KBM-7 (cell line): ENCODE measurements at regions not wholly inside any gene's neighbourhood (a gene's known extent, or its start where the extent isn't known, plus 50 kb on each side); places are given as distances from the start of the nearest gene placed in this dataset.
"Not testable (repeated sequence)": the region's sequence is repeated elsewhere in the genome, so short reads cannot be mapped to it uniquely, and the experiment has no call there.

Experiments used
- DNase-seq: peaks from one replicate; pipeline ENCODE4 v3.0.0-alpha.2; 2015
- in situ Hi-C: fragments of 300-500 bp; cut with MboI; formaldehyde crosslinking; loops from 2 replicates; pipeline ENCODE4 v1.14.3; 2020; ENCODE audit warnings: low sequenced_read_pairs, low pct_unique_long_range_greater_than_20kb, mixed read lengths

GRCh38 chr7:142494021-142494420, 236.2 kb upstream of the PRSS58 start:
- DNase-seq = no peak
- in situ Hi-C loops = no loop called here

DNA sequence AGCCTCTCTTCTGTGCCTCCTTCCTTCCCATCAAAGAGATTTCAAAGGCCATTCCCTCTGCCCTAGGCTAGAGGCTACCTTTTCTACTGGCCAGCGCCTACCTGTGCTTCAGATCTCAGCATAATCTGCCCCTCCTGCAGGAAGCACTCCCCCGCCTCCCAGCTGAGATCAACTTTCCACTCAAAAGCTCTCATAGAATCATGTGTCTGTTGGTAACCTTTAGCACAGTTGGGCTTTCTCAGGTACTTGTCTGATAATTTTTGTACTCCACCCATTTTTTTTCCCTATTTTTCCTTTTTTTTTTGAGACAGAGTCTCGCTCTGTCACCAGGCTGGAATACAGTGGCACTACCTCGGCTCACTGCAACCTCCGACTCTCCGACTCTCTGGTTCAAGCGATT, 231.0 kb upstream of the PRSS58 start:
- no peak for DNase-seq
- in situ Hi-C loops = no loop called here

DNA sequence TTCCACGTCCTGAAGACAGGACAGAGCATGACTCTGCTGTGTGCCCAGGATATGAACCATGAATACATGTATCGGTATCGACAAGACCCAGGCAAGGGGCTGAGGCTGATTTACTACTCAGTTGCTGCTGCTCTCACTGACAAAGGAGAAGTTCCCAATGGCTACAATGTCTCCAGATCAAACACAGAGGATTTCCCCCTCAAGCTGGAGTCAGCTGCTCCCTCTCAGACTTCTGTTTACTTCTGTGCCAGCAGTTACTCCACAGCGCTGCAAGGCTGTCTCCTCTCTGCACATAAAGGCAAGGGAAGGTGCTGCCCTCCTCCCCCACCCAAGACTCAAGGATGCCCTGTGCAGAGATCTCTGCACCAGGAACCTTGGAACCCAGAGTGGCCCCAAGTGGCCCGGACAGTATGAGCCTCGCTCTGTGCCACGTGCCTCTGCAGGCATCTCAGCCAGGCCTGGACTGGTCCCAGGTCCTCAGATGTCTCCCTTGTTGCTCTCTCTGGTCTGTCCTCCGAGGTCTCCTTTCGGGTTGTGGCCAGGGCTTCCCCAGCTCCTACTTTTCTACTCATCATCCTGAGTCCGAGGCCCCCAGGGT, 230.3 kb upstream of the PRSS58 start:
- in situ Hi-C loops = no loop called here

GRCh38 chr7:142487565-142487964, 229.7 kb upstream of the PRSS58 start:
- DNase-seq, in situ Hi-C loops: not testable (repeated sequence)

More for the DNA sequence above, 230.3 kb upstream of the PRSS58 start:
- DNase-seq = no peak

GRCh38 chr7:142487124-142487523, 229.3 kb upstream of the PRSS58 start:
- in situ Hi-C loops = no loop called here
- DNase-seq = no peak

GRCh38 chr7:142485617-142486226, 227.9 kb upstream of the PRSS58 start:
- in situ Hi-C loops = no loop called here
- peak; percentile 53 for DNase-seq

DNA sequence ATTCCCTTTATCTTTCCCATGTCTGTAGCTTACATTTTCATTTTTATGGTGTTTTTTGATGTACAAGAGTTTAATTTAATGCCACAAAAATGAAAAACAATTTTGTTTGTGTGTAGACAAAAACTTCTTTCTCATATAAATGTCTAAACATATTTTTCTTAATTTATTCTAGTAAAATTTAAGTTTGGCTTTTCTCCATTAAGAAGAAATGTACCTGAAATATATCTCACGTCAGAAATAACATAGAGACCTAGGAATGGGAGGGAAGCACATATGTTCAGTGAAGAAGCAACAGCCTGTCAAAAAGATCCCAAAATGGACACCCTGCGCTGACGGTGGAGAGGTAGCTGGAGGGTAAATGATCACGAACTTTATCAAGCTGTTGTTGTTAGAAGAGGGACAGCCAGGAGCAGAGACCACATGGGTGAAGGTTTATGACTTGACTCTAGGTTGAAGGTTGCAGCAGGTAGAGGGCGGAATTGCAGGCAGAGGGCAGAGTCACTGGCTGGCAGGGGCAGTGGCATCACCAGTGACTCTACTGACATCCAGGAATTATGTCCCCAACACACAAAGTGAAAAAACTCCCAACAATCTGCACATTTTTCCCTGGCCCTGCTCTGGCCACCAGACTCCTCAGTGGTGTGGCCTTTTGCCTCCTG, 225.9 kb upstream of the PRSS58 start:
- no peak for DNase-seq
- in situ Hi-C loops = no loop called here

DNA sequence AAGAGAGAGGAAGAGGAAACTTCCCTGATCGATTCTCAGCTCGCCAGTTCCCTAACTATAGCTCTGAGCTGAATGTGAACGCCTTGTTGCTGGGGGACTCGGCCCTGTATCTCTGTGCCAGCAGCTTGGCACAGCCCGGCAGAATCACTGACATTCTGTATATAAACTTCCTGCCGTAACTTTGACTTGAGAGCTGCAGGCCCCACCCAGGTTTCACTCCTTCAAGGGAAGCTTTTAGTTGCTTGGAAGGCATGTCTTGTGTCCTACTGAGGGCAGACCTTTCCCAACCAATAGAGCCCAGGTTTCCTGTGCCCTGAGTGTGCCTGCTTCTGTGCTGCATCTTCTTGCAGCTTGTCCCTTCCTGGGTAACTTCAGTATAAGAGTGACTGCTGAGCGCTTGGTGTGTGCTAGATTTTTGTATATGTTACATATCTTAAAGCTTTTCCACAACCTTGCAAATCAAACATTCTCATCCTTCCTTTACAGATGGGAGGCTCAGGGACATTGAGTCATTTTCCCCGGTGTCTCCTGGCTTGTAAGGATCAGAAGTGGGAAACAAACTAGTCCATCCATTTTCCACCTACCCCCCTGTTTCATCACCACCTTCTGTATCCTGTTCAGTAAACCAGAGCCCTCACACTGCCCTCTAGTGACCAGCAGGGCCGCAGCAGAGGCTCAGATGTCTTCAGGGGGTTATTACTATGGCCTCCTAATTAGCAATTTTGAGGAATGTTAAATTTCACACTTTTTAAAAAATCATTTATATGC, 225.2 kb upstream of the PRSS58 start:
- peak; percentile 43 for DNase-seq
- in situ Hi-C loops = no loop called here

GRCh38 chr7:142481548-142481947, 223.7 kb upstream of the PRSS58 start:
- no peak for DNase-seq
- in situ Hi-C loops = no loop called here

DNA sequence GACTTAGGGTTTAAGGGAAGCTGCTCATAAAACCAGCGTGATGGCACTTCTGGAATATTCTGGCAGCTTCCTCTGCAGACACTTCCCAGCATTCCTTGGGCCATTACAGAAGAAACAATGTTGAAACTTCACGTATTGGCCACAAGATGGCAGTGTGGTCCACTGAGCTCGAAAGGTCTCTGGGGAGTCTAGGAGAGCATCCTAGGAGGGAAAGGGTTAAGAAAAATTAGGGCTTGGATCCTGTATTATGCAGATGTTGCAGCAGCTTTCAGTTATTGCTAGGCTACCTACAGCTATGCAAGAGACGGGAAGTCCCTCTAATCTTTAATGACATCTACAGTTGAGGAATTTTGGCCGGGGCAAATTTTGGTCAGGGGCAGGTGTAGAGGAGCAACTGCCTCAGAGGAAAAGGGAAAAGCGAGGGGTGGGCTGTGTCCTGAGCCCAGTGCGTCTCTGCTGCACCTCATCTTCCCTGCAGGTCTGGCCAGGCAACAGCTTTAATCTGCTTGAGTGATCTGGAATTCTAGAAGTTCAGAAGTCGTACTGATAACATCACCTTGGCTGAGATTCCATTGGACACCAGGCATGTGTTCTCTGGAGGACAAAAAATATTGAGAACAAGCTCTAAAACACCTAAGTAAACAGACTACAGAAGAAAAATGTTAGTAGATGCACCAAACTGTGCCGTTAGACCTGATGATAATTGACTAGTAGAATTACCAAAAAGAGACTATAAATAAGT, 220.8 kb upstream of the PRSS58 start:
- peak; percentile 53 for DNase-seq
- in situ Hi-C loops = no loop called here

DNA sequence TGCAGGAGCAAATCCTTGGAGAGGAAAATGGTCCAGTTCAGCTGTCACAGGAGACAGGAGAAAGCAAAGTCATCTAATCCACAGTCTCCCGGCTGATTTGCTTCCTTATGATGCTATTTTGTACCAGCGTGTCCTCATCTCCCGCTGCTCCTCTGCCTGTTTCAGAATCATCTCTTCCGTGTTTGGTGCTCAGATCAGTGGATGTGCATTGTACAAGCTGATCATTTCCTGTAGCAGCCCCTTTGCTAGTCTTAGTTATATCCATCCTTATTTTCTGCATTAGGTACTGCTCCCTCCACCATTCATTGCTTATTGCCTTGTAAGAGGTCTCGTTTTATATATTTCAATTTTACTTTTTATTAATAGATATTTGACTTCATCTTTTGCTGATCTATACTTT, 219.9 kb upstream of the PRSS58 start:
- DNase-seq, in situ Hi-C loops: not testable (repeated sequence)

GRCh38 chr7:142477079-142477651, 219.3 kb upstream of the PRSS58 start:
- DNase-seq = no peak

GRCh38 chr7:142476077-142476476, 218.2 kb upstream of the PRSS58 start:
- in situ Hi-C loops = no loop called here
- DNase-seq = no peak

More at GRCh38 chr7:142477079-142477651, 219.3 kb upstream of the PRSS58 start:
- in situ Hi-C loops = no loop called here

DNA sequence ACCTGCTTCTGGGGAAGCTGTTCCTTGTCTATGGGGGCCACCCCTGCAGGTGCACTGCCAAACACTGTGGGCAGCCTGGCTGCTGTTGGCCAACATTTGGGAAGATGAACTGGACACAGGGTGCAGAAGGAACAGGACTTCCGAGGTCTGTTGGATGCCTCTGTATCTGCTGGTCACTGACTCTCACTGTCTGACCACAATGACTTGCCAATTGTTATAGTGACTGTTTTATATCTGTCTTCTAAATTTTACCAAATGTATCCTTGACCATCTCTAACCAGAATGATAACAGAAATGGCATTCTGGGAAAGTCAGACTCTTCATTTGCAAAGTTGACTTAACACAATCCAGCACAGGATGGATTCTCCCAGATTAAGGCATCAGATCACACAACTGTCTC, 214.0 kb upstream of the PRSS58 start:
- no peak for DNase-seq
- in situ Hi-C loops = no loop called here

DNA sequence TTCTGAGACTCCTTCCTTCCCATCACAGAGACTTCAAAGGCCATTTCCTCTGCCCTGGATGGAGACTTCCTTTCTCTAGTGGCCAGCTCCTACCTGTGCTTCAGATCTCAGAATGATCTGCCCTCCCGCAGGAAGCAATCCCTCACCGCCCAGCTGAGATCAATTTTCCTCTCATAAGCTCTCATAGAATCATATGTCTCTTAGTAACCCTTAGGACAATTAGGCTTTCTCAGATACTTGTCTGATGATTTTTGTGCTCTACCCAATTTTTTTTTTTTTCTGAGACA, 212.6 kb upstream of the PRSS58 start:
- in situ Hi-C loops = no loop called here
- no peak for DNase-seq

- DNase-seq = peak; percentile 49
- in situ Hi-C loops = no loop called here
Observed at GRCh38 chr7:142469696-142470543, 212.1 kb upstream of the PRSS58 start.

DNA sequence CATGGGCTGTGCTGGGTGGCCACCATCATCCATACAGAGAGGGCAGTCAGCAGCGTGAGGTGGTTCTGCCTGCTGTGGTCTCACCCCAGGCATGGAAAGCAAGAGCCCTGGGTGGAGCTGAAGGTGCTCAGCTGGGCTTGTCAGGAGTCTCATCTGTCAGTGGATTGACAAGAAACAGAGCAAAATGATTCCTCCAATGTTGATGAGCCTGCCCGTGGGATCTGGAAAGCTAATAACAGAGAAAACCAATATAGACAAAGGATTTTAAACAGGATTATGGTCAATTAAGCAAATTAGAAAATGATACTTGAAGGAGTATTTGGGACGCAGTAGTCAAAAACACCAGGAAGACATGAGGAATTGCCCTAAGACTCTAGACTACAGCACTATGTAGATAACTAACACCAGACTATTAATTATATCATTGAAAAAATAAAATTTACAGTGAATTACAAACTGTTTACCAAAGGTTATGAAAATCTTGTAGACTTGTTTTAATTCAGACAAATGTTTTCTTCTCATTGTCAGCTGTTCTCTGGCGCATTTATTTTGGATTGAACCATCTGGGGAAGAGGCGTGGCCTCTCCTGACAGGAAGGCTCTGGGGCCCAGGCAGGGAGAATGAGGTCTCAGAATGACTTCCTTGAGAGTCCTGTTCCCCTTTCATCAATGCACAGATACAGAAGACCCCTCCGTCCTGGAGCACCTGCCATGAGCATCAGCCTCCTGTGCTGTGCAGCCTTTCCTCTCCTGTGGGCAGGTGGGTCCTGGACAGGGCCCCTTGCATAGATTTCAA, 211.2 kb upstream of the PRSS58 start:
- in situ Hi-C loops = no loop called here
- peak; percentile 47 for DNase-seq
